ENCODE measurements at regions not wholly inside any gene's neighbourhood (a gene's known extent, or its start where the extent isn't known, plus 50 kb on each side); places are given as distances from the start of the nearest gene placed in this dataset.

GRCh38 chr2:2719015-2719414 is 387.9 kb upstream of the MYT1L start:
- no peak overlapping the region for H3K4me3 ChIP-seq (ENCODE audit: low read length)
- H3F3A ChIP-seq (ENCODE audit: control insufficient read depth, insufficient read depth): no peaks in the 10 kb centered on the region
- H3K27me3 ChIP-seq (ENCODE audit: control insufficient read depth, low read length): no peaks in the 10 kb centered on the region
- H3K27ac ChIP-seq (ENCODE audit: low read depth, low read length): no peak overlapping the region
- H3K36me3 ChIP-seq (ENCODE audit: control insufficient read depth, low read length): no peaks in the 10 kb centered on the region
- H3K4me2 ChIP-seq (ENCODE audit: low read length): no peak overlapping the region
- no peak for TF ChIP-seq EZH2phosphoT487 (IDR thresholded peaks at IDR 0.05; ENCODE audit: borderline replicate concordance, low read length)
- TF ChIP-seq, protein P1, sequence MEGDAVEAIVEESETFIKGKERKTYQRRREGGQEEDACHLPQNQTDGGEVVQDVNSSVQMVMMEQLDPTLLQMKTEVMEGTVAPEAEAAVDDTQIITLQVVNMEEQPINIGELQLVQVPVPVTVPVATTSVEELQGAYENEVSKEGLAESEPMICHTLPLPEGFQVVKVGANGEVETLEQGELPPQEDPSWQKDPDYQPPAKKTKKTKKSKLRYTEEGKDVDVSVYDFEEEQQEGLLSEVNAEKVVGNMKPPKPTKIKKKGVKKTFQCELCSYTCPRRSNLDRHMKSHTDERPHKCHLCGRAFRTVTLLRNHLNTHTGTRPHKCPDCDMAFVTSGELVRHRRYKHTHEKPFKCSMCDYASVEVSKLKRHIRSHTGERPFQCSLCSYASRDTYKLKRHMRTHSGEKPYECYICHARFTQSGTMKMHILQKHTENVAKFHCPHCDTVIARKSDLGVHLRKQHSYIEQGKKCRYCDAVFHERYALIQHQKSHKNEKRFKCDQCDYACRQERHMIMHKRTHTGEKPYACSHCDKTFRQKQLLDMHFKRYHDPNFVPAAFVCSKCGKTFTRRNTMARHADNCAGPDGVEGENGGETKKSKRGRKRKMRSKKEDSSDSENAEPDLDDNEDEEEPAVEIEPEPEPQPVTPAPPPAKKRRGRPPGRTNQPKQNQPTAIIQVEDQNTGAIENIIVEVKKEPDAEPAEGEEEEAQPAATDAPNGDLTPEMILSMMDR (IDR thresholded peaks at IDR 0.05; ENCODE audit: low read depth, low read length, poor library complexity, severe bottlenecking): no peak
- H3K4me1 ChIP-seq (ENCODE audit: control insufficient read depth, low read length): no peaks in the 10 kb centered on the region
- H3K9me2 ChIP-seq (replicated peaks; ENCODE audit: control insufficient read depth, low read length): no peaks in the 10 kb centered on the region
- H3K79me2 ChIP-seq (ENCODE audit: control insufficient read depth, low read length): no peaks in the 10 kb centered on the region
- no peaks in the 10 kb centered on the region for H4K20me1 ChIP-seq (ENCODE audit: control insufficient read depth, insufficient read depth, low read depth, low read length)
- H3K9me3 ChIP-seq (ENCODE audit: control insufficient read depth, insufficient read depth, low read length): no peaks in the 10 kb centered on the region

- H4K20me1 ChIP-seq (ENCODE audit: control insufficient read depth, insufficient read depth, low read depth, low read length): no peaks in the 10 kb centered on the region
- TF ChIP-seq, protein P1 (IDR thresholded peaks at IDR 0.05; ENCODE audit: low read depth, low read length, poor library complexity, severe bottlenecking): no peak
- no peak for TF ChIP-seq EZH2phosphoT487 (IDR thresholded peaks at IDR 0.05; ENCODE audit: borderline replicate concordance, low read length)
- H3K4me2 ChIP-seq (ENCODE audit: low read length): no peak overlapping the region
- H3K27me3 ChIP-seq (ENCODE audit: control insufficient read depth, low read length): no peaks in the 10 kb centered on the region
- H3K4me3 ChIP-seq (ENCODE audit: low read length): no peak overlapping the region
- H3K9me3 ChIP-seq (ENCODE audit: control insufficient read depth, insufficient read depth, low read length): no peaks in the 10 kb centered on the region
- no peaks in the 10 kb centered on the region for H3F3A ChIP-seq (ENCODE audit: control insufficient read depth, insufficient read depth)
- no peaks in the 10 kb centered on the region for H3K36me3 ChIP-seq (ENCODE audit: control insufficient read depth, low read length)
- H3K4me1 ChIP-seq (ENCODE audit: control insufficient read depth, low read length): no peaks in the 10 kb centered on the region
- no peaks in the 10 kb centered on the region for H3K9me2 ChIP-seq (replicated peaks; ENCODE audit: control insufficient read depth, low read length)
- no peaks in the 10 kb centered on the region for H3K79me2 ChIP-seq (ENCODE audit: control insufficient read depth, low read length)
- no peak overlapping the region for H3K27ac ChIP-seq (ENCODE audit: low read depth, low read length)
These were observed 386.3 kb upstream of the MYT1L start for GRCh38 chr2:2717406-2717805.

- Histone ChIP-seq H3K79me2 (ENCODE audit: control insufficient read depth, low read length) (no peaks in the 10 kb centered on the region), H4K20me1 (ENCODE audit: control insufficient read depth, insufficient read depth, low read depth, low read length) (no peaks in the 10 kb centered on the region), H3K27ac (ENCODE audit: low read depth, low read length) (no peak overlapping the region), H3F3A (ENCODE audit: control insufficient read depth, insufficient read depth) (no peaks in the 10 kb centered on the region), H3K9me2 (replicated peaks; ENCODE audit: control insufficient read depth, low read length) (no peaks in the 10 kb centered on the region), H3K4me2 (ENCODE audit: low read length) (no peak overlapping the region), H3K4me1 (ENCODE audit: control insufficient read depth, low read length) (no peaks in the 10 kb centered on the region), H3K4me3 (ENCODE audit: low read length) (no peak overlapping the region), H3K27me3 (ENCODE audit: control insufficient read depth, low read length) (no peaks in the 10 kb centered on the region), H3K9me3 (ENCODE audit: control insufficient read depth, insufficient read depth, low read length) (no peaks in the 10 kb centered on the region), H3K36me3 (ENCODE audit: control insufficient read depth, low read length) (no peaks in the 10 kb centered on the region)
- TF ChIP-seq, protein P1 (IDR thresholded peaks at IDR 0.05; ENCODE audit: low read depth, low read length, poor library complexity, severe bottlenecking): no peak
- TF ChIP-seq EZH2phosphoT487 (IDR thresholded peaks at IDR 0.05; ENCODE audit: borderline replicate concordance, low read length): no peak
These were observed 385.7 kb upstream of the MYT1L start for GRCh38 chr2:2716771-2717170.

Measured in DOHH2 (cell line).